HFFc6 (cell line): ENCODE measurements at regions not wholly inside any gene's neighbourhood (a gene's known extent, or its start where the extent isn't known, plus 50 kb on each side); places are given as distances from the start of the nearest gene placed in this dataset.

Experiments
- DNase-seq: peaks from one replicate; pipeline ENCODE4 v3.0.0-alpha.2; 2018
- H3K27ac Mint-ChIP-seq: 2 replicates; pipeline ENCODE4 v1.8.0; 2020; ENCODE audit warnings: mild to moderate bottlenecking, mixed read lengths
- H3K27me3 Mint-ChIP-seq: 2 replicates; pipeline ENCODE4 v1.8.0; 2021; ENCODE audit warnings: mild to moderate bottlenecking, moderate library complexity, mixed read lengths; ENCODE audit not compliant: insufficient read depth
- H3K36me3 Mint-ChIP-seq: 2 replicates; pipeline ENCODE4 v1.8.0; 2021; ENCODE audit warnings: low read depth, mixed read lengths
- H3K4me1 Mint-ChIP-seq: 2 replicates; pipeline ENCODE4 v1.8.0; 2020; ENCODE audit warnings: low read depth, mixed read lengths
- H3K4me3 Mint-ChIP-seq: 2 replicates; pipeline ENCODE4 v1.8.0; 2020; ENCODE audit warnings: mild to moderate bottlenecking, moderate library complexity, mixed read lengths
- H3K9me3 Mint-ChIP-seq: 2 replicates; pipeline ENCODE4 v1.8.0; 2020; ENCODE audit warnings: mild to moderate bottlenecking, mixed read lengths
- CTCF ChIP-seq: fragments of 200-600 bp; sonication (generic); IDR thresholded peaks from 2 replicates; pipeline ENCODE4 v1.5.0; 2021; ENCODE audit warnings: antibody characterized with exemption, mild to moderate bottlenecking

DNA sequence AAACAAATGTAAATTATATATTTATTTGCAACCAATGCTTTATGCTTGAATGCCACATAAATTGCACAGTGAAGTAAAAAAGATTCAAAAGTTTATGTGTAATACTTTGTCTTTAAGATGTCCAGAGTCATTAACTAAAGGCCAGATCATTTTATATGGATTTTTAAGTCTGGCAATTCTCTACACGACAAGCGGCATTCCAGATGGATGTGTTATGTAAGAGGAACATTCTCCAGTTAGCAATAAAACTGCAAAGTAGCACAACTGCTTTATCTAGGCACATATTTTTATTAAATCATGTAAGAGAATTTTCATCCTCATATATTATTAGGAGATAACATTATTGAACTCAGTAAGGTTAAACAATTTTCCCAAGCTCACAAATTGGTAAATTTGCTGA is 1717.7 kb upstream of the SEL1L start:
- no peaks in the 10 kb centered on the region for H3K4me1 Mint-ChIP-seq
- H3K27me3 Mint-ChIP-seq: no peaks in the 10 kb centered on the region
- no peak overlapping the region for H3K4me3 Mint-ChIP-seq
- H3K27ac Mint-ChIP-seq: no peak overlapping the region
- TF ChIP-seq CTCF: no peak
- H3K9me3 Mint-ChIP-seq: peaks cover 24% of the 10 kb centered on the region
- H3K36me3 Mint-ChIP-seq: no peaks in the 10 kb centered on the region
- no peak for DNase-seq

- peaks cover 13% of the 10 kb centered on the region; the same call in 1 of the 2 replicates for H3K9me3 Mint-ChIP-seq
- DNase-seq: no peak
- TF ChIP-seq CTCF: no peak
- no peak overlapping the region for H3K4me3 Mint-ChIP-seq
- H3K27me3 Mint-ChIP-seq: no peaks in the 10 kb centered on the region
- no peaks in the 10 kb centered on the region for H3K4me1 Mint-ChIP-seq
- H3K36me3 Mint-ChIP-seq: no peaks in the 10 kb centered on the region
- no peak overlapping the region for H3K27ac Mint-ChIP-seq
Measured at GRCh38 chr14:83253870-83254269, 1720.2 kb upstream of the SEL1L start.

- no peak overlapping the region for H3K27ac Mint-ChIP-seq
- H3K9me3 Mint-ChIP-seq: peaks cover 13% of the 10 kb centered on the region; the same call in 1 of the 2 replicates
- H3K4me3 Mint-ChIP-seq: no peak overlapping the region
- H3K27me3 Mint-ChIP-seq: no peaks in the 10 kb centered on the region
- H3K4me1 Mint-ChIP-seq: no peaks in the 10 kb centered on the region
- DNase-seq: no peak
- TF ChIP-seq CTCF: no peak
- no peaks in the 10 kb centered on the region for H3K36me3 Mint-ChIP-seq
Measured at GRCh38 chr14:83255015-83255726, 1721.5 kb upstream of the SEL1L start.

DNA sequence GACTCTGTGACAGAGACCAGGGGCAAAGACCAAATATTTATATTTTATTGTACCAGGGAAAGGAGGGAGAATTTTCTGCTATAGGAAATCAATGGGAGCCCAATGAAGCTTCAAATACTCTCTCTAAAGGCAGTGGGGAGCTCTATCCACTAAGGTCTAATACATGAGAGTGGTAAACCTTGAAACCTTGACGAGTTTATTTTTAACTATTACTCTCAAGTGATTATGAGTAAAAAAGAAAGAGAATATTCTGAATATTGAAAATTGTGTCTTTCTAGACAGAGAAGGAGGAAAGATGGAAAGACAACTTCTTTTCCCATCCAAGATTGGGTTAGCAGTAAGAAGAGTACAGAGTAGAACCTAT is 1722.1 kb upstream of the SEL1L start:
- H3K27ac Mint-ChIP-seq: no peak overlapping the region
- no peak overlapping the region for H3K4me3 Mint-ChIP-seq
- no peaks in the 10 kb centered on the region for H3K4me1 Mint-ChIP-seq
- peaks cover 13% of the 10 kb centered on the region; the same call in 1 of the 2 replicates for H3K9me3 Mint-ChIP-seq
- no peaks in the 10 kb centered on the region for H3K36me3 Mint-ChIP-seq
- TF ChIP-seq CTCF: no peak
- no peaks in the 10 kb centered on the region for H3K27me3 Mint-ChIP-seq
- DNase-seq: no peak

DNA sequence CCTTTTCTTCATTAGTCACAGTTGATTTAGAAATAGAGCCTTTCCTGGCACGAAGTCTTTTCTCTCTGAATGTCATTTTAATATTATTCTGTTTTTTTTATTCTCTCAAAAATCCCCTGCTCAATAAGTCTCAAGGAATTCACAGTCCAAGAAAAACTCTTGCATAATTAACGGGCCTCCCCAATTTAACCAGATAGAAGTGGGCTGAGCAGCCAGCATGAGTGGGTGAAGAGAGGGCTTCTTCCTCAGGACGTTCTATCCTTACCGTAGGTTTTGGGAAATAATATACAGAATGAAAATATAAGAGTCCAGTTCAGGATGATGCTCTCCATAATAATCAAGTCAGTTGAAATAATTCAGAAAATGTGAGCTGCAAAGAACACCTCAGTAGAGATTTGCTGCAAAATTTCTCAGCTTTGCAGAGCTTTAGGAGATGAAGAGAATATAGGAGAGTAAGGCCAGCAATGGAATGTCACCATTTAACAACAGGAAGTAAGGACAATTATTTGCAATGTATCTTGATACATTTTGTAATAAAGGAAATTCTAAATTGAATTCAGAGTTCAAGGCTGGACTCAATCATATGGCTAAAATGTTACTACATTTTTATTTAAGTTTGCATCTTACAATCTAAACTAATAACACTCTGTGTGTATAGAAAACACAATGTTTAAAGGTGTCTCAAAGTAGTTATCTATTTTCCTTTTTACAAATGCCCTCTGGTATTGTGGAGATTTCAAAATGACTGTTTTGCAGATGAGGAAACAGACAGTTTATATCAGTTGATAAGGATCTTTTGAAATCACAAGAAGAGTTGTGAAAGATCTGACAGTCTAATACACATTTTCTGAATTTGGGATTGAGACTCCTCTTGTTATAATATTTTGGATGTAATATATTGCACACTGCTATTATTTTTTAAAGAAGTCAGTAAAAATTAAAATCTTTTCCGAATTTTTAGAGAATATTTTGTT is 1724.1 kb upstream of the SEL1L start:
- no peaks in the 10 kb centered on the region for H3K4me1 Mint-ChIP-seq
- TF ChIP-seq CTCF: no peak
- H3K27me3 Mint-ChIP-seq: no peaks in the 10 kb centered on the region
- peaks cover 13% of the 10 kb centered on the region; the same call in 1 of the 2 replicates for H3K9me3 Mint-ChIP-seq
- no peaks in the 10 kb centered on the region for H3K36me3 Mint-ChIP-seq
- DNase-seq: no peak
- H3K4me3 Mint-ChIP-seq: no peak overlapping the region
- no peak overlapping the region for H3K27ac Mint-ChIP-seq
